ENCODE measurements at regions not wholly inside any gene's neighbourhood (a gene's known extent, or its start where the extent isn't known, plus 50 kb on each side); places are given as distances from the start of the nearest gene placed in this dataset.

GRCh38 chr4:65865489-65865888 is 195.2 kb upstream of the EPHA5 start:
- H3K4me1 Mint-ChIP-seq (ENCODE audit: low read depth, unreplicated experiment), result peaks cover 3% of the 10 kb centered on the region
- no peak overlapping the region for H3K4me3 Mint-ChIP-seq (ENCODE audit: unreplicated experiment)
- H3K36me3 Mint-ChIP-seq (ENCODE audit: unreplicated experiment), result no peaks in the 10 kb centered on the region
- no peak for DNase-seq
- H3K27me3 Mint-ChIP-seq (ENCODE audit: unreplicated experiment), result no peaks in the 10 kb centered on the region
- no peak overlapping the region for H3K27ac Mint-ChIP-seq (ENCODE audit: unreplicated experiment)
- no peaks in the 10 kb centered on the region for H3K9me3 Mint-ChIP-seq (ENCODE audit: unreplicated experiment)
- peak; percentile 54 for TF ChIP-seq CTCF (IDR thresholded peaks at IDR 0.05; ENCODE audit: partially characterized antibody, unreplicated experiment)

GRCh38 chr4:65861993-65862392 is 191.7 kb upstream of the EPHA5 start:
- TF ChIP-seq CTCF (IDR thresholded peaks at IDR 0.05; ENCODE audit: partially characterized antibody, unreplicated experiment), result no peak
- Mint-ChIP-seq H3K4me1 (ENCODE audit: low read depth, unreplicated experiment) (no peaks in the 10 kb centered on the region), H3K36me3 (ENCODE audit: unreplicated experiment) (no peaks in the 10 kb centered on the region), H3K9me3 (ENCODE audit: unreplicated experiment) (no peaks in the 10 kb centered on the region), H3K27ac (ENCODE audit: unreplicated experiment) (no peak overlapping the region), H3K4me3 (ENCODE audit: unreplicated experiment) (no peak overlapping the region), H3K27me3 (ENCODE audit: unreplicated experiment) (no peaks in the 10 kb centered on the region)
- DNase-seq, result no peak

- H3K4me3 Mint-ChIP-seq (ENCODE audit: unreplicated experiment), result no peak overlapping the region
- H3K27ac Mint-ChIP-seq (ENCODE audit: unreplicated experiment), result no peak overlapping the region
- no peaks in the 10 kb centered on the region for H3K9me3 Mint-ChIP-seq (ENCODE audit: unreplicated experiment)
Measured at GRCh38 chr4:65845199-65845773, 175.0 kb upstream of the EPHA5 start.

GRCh38 chr4:65839164-65839931 is 169.1 kb upstream of the EPHA5 start:
- H3K27me3 Mint-ChIP-seq (ENCODE audit: unreplicated experiment), result no peaks in the 10 kb centered on the region
- H3K36me3 Mint-ChIP-seq (ENCODE audit: unreplicated experiment), result no peaks in the 10 kb centered on the region
- no peak overlapping the region for H3K4me3 Mint-ChIP-seq (ENCODE audit: unreplicated experiment)
- no peak for DNase-seq
- H3K4me1 Mint-ChIP-seq (ENCODE audit: low read depth, unreplicated experiment), result no peaks in the 10 kb centered on the region
- H3K9me3 Mint-ChIP-seq (ENCODE audit: unreplicated experiment), result peaks cover 1% of the 10 kb centered on the region
- H3K27ac Mint-ChIP-seq (ENCODE audit: unreplicated experiment), result no peak overlapping the region
- TF ChIP-seq CTCF (IDR thresholded peaks at IDR 0.05; ENCODE audit: partially characterized antibody, unreplicated experiment), result no peak

More at GRCh38 chr4:65845199-65845773, 175.0 kb upstream of the EPHA5 start:
- Mint-ChIP-seq H3K4me1 (ENCODE audit: low read depth, unreplicated experiment) (peaks cover 7% of the 10 kb centered on the region), H3K36me3 (ENCODE audit: unreplicated experiment) (no peaks in the 10 kb centered on the region), H3K27me3 (ENCODE audit: unreplicated experiment) (no peaks in the 10 kb centered on the region)
- no peak for DNase-seq
- TF ChIP-seq CTCF (IDR thresholded peaks at IDR 0.05; ENCODE audit: partially characterized antibody, unreplicated experiment), result no peak

GRCh38 chr4:65834707-65835106 is 164.4 kb upstream of the EPHA5 start:
- no peak for TF ChIP-seq CTCF (IDR thresholded peaks at IDR 0.05; ENCODE audit: partially characterized antibody, unreplicated experiment)
- H3K27me3 Mint-ChIP-seq (ENCODE audit: unreplicated experiment), result no peaks in the 10 kb centered on the region
- no peak overlapping the region for H3K4me3 Mint-ChIP-seq (ENCODE audit: unreplicated experiment)
- DNase-seq, result no peak
- no peaks in the 10 kb centered on the region for H3K4me1 Mint-ChIP-seq (ENCODE audit: low read depth, unreplicated experiment)
- H3K27ac Mint-ChIP-seq (ENCODE audit: unreplicated experiment), result no peak overlapping the region
- H3K9me3 Mint-ChIP-seq (ENCODE audit: unreplicated experiment), result peaks cover 1% of the 10 kb centered on the region
- H3K36me3 Mint-ChIP-seq (ENCODE audit: unreplicated experiment), result no peaks in the 10 kb centered on the region
